ENCODE measurements at regions not wholly inside any gene's neighbourhood (a gene's known extent, or its start where the extent isn't known, plus 50 kb on each side); places are given as distances from the start of the nearest gene placed in this dataset.

DNA sequence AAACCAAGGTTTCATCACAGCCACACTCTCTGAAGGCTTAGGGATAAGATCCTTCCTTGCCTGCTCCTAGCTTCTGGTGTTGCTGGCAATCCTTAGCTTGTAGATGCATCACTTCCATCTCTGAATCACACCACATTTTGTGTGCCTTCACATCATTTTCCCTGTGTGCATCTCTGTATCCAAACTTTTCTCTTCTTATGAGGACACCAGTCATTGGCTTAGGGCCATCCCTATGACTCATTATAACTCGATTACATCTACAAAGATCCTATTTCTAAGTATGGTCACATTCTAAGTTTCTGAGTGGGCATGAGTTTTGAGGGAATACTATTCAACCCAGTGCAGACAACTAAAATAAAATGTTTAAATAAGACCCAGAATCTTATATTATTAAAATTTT lies 121.7 kb downstream of the C7orf25 start:
- no peak overlapping the region for H3K4me3 ChIP-seq (ENCODE audit: low read depth, low read length)
- TF ChIP-seq CTCF (IDR thresholded peaks at IDR 0.05; ENCODE audit: low read depth, low read length) = no peak

DNA sequence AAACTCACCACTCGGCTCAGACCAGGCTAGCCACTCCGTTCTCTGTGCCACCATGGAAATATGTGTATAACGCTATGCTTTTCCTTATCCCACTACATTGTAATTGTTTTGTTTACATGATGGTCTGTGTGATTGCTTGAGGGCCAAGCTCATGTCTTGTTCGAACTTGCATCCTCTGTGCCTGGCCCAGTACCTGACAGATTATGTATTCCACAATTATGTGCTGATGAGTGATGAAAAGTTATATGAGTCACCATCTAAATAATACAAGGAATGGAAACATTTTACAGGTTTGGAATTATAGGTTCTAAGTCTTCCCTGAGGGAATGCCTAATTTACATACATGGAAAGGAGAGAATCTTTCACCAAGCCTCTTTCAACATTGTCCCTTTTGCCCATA lies 137.4 kb downstream of the C7orf25 start:
- no peak for TF ChIP-seq CTCF (IDR thresholded peaks at IDR 0.05; ENCODE audit: low read depth, low read length)
- no peak overlapping the region for H3K4me3 ChIP-seq (ENCODE audit: low read depth, low read length)

DNA sequence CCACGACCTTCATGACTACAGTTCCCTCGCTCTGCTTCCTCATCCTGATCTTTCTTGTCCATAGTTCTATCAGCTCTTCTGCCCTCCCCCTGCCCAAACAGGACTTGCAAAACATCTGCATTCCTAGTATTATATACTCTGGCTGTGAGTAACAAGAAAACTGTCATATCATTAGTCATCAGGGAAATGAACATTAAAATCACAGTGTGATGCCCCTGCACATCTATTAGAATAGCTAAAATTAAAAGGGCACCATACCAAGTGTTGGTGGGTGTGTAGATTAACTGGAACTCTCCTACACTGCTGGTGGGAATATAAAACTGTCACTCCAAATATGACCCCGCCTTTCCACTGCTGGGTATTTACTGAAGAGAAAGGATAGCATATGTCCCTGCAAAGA lies 141.8 kb downstream of the C7orf25 start:
- no peak overlapping the region for H3K4me3 ChIP-seq (ENCODE audit: low read depth, low read length)
- no peak for TF ChIP-seq CTCF (IDR thresholded peaks at IDR 0.05; ENCODE audit: low read depth, low read length)

DNA sequence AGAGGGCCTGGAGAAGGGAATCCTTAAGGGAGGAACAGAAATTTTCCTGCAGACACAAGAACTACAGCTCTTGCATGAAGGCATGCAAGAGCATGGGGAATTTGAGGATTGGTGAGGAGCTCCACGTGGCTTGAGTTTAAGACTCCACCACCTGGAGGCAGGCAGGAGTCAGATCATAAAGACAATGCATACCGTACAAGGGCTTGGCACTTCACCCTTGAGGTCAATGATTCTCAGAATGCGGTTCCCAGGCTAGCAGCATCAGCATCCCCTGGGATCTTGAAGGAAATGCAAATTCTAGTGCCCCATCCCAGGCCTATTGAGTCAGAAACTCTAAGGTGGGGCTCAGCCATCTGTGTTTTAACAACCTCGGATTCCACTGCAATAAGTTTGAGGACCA lies 143.8 kb downstream of the C7orf25 start:
- H3K4me3 ChIP-seq (ENCODE audit: low read depth, low read length) = no peak overlapping the region
- TF ChIP-seq CTCF (IDR thresholded peaks at IDR 0.05; ENCODE audit: low read depth, low read length) = no peak

DNA sequence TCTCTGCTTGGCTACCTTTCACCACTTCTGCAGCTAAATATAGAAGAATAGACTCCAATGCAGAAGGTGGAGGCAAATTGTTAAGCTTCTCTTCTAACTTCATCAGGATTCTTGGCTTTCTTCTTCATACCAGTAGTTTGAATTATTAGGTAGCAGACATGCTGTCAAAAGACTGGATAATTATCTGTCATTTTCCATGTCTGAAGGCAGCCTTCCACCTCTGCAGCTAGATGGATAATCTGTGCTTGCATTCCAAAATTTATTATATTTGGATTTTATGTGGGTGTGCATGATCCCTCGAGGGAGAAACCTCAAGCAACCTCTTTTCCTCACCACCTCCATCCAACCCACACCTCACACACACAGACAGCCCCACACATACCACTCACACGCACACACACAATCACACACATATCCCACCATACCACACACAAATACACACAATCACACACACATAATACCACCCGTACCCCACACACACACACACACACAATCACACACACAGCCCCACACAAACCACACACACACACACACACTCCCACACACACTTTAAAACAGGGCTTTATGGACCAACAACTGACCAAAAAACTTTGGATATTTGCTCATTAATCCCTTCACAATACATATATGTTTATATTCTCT lies 145.0 kb downstream of the C7orf25 start:
- no peak for TF ChIP-seq CTCF (IDR thresholded peaks at IDR 0.05; ENCODE audit: low read depth, low read length)
- H3K4me3 ChIP-seq (ENCODE audit: low read depth, low read length) = no peak overlapping the region

DNA sequence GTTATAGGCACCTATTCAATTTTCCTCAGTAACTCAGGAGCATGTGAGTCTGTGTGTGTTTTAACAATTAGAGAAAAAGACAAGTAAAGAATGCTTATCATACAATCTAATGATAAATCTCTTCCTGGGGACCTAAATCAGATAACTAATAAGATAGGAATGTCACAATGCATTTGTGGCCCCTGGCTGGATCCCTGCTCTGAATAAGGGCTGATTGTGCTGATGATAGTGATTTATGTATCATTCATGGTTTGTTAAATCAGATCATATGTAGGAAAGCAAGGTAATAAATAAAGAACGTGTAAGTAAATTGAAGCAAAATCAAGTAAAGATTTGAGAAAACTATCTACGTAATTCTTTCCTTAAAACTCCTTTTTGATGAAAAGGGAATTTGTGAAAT lies 145.9 kb downstream of the C7orf25 start:
- no peak overlapping the region for H3K4me3 ChIP-seq (ENCODE audit: low read depth, low read length)
- no peak for TF ChIP-seq CTCF (IDR thresholded peaks at IDR 0.05; ENCODE audit: low read depth, low read length)

DNA sequence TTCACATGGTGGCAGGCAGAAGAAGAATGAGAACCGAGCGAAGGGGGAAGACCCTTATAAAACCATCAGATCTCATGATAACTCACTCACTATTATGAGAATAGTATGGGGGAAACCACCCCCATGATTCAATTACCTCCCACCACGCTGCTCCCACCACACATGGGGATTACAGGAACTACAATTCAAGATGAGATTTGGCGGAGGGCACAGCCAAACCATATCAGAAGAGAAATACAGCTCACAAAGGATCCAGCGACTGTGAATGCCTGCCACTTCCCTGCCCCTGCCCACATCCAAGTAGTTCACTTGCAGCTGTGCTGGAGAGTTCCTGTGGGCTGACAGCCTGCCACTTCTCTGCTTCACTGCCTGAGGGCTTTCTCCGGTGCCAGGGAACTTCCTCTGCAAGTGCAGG lies 148.7 kb downstream of the C7orf25 start:
- no peak overlapping the region for H3K4me3 ChIP-seq (ENCODE audit: low read depth, low read length)
- no peak for TF ChIP-seq CTCF (IDR thresholded peaks at IDR 0.05; ENCODE audit: low read depth, low read length)

All from WI38 (cell line).